Hepatocyte (in vitro differentiated cells): ENCODE measurements at regions not wholly inside any gene's neighbourhood (a gene's known extent, or its start where the extent isn't known, plus 50 kb on each side); places are given as distances from the start of the nearest gene placed in this dataset.

Source experiments
- CTCF ChIP-seq: fragments of 200-600 bp; sonication (generic); IDR thresholded peaks from 2 replicates; pipeline ENCODE4 v1.5.1; 2016; ENCODE audit warnings: antibody characterized with exemption, mild to moderate bottlenecking; ENCODE audit not compliant: poor library complexity
- EZH2 ChIP-seq: fragments of 200-600 bp; sonication (generic); IDR thresholded peaks from 2 replicates; pipeline ENCODE4 v1.6.1; 2016; ENCODE audit warnings: antibody characterized with exemption, mild to moderate bottlenecking, borderline replicate concordance
- EZH2phosphoT487 ChIP-seq: fragments of 200-600 bp; sonication (generic); IDR thresholded peaks from one replicate; pipeline ENCODE4 v1.6.1; 2018; ENCODE audit warnings: antibody characterized with exemption, mild to moderate bottlenecking, low read depth, moderate library complexity; ENCODE audit not compliant: unreplicated experiment, severe bottlenecking

- TF ChIP-seq CTCF: peak; percentile 68
- no peak for TF ChIP-seq EZH2
- no peak for TF ChIP-seq EZH2phosphoT487
Measured at GRCh38 chrX:95346856-95347255, 1337.8 kb upstream of the DIAPH2 start.
